ENCODE measurements at regions not wholly inside any gene's neighbourhood (a gene's known extent, or its start where the extent isn't known, plus 50 kb on each side); places are given as distances from the start of the nearest gene placed in this dataset.

GRCh38 chr4:37771771-37772170 lies 54.7 kb upstream of the PGM2 start:
- no peak for DNase-seq (ENCODE audit: low read depth, low spot score)
- ChIA-PET POLR2A (no interaction called here), CTCF (no interaction called here)
- H3K4me3 ChIP-seq (ENCODE audit: low read depth, low read length): no peak overlapping the region
- no peak for TF ChIP-seq CTCF (IDR thresholded peaks at IDR 0.05; ENCODE audit: insufficient read depth, low read length, missing control alignments)

DNA sequence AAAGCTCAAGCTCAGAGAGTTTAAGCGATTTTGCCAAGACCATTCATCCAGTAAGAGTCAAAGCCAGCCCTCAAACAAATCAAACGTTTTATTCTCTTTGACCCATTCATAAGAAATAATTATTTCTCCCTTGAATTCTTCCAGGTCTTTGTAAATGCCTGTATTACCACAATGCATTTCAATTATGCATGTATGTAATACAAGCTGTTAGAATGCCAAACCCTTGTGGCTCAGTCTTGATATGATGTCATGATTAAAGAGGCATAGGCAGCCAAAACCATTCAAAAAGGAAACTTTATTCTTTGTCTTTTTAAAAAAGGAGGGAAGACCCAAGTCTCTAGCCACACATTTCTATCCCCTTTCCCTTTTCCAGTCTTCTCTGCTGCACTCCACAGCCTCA lies 56.5 kb upstream of the PGM2 start:
- DNase-seq (ENCODE audit: low read depth, low spot score): peak; percentile 17
- ChIA-PET POLR2A (no interaction called here), CTCF (no interaction called here)
- no peak for TF ChIP-seq CTCF (IDR thresholded peaks at IDR 0.05; ENCODE audit: insufficient read depth, low read length, missing control alignments)
- H3K4me3 ChIP-seq (ENCODE audit: low read depth, low read length): no peak overlapping the region

DNA sequence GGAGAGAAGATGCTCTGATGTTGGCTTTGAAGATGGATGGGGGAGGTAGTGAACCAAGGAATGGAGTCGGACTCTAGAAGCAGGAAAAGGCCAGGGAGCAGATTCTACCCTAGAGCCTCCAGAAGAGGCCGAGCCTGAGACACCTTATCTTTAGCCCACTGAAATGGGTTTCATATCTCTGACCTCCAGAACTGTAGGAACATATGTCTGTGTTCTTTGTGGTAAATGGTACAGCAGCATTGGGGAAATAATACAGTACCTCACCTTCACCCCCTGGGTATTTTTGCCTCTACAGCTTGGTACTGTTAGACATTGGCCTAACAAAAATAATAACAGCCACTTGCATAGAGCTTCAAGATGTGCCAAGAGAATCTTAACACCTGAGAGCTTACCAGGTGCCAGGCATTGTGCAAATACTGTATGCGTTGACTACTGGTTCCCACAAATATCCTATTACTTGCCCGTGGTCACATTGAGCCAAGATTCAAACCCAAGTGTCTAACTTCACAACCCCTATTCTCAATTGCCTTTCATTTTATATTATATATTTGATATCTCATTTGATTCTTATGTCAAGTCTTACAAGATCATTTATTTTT lies 57.0 kb upstream of the PGM2 start:
- DNase-seq (ENCODE audit: low read depth, low spot score): no peak
- no peak overlapping the region for H3K4me3 ChIP-seq (ENCODE audit: low read depth, low read length)
- POLR2A ChIA-PET: no interaction called here
- CTCF ChIA-PET: no interaction called here
- no peak for TF ChIP-seq CTCF (IDR thresholded peaks at IDR 0.05; ENCODE audit: insufficient read depth, low read length, missing control alignments)

DNA sequence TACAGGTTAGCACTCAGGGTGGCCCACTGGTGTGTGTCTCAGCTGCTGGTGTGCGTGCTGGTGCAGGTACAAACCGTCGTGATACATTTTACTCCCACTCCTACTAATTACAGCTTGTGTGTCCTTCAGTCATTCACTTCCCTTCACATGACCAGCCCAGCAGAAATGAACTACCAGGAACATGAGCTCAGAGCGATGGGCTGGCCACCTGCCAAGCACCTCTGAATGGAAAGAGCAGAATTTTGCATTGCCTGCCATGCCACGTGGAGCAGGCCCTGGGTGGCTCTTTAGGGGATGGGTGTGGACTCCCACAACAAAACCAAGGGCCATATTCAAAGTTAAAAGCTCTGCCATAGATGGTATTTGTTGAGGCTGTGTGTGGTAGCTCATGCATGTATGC lies 58.9 kb upstream of the PGM2 start:
- CTCF ChIA-PET: no interaction called here
- POLR2A ChIA-PET: no interaction called here
- H3K4me3 ChIP-seq (ENCODE audit: low read depth, low read length): no peak overlapping the region
- TF ChIP-seq CTCF (IDR thresholded peaks at IDR 0.05; ENCODE audit: insufficient read depth, low read length, missing control alignments): no peak
- DNase-seq (ENCODE audit: low read depth, low spot score): no peak

GRCh38 chr4:37767019-37767418 lies 59.5 kb upstream of the PGM2 start:
- POLR2A ChIA-PET: no interaction called here
- CTCF ChIA-PET: no interaction called here
- DNase-seq (ENCODE audit: low read depth, low spot score): no peak
- no peak overlapping the region for H3K4me3 ChIP-seq (ENCODE audit: low read depth, low read length)
- TF ChIP-seq CTCF (IDR thresholded peaks at IDR 0.05; ENCODE audit: insufficient read depth, low read length, missing control alignments): no peak

DNA sequence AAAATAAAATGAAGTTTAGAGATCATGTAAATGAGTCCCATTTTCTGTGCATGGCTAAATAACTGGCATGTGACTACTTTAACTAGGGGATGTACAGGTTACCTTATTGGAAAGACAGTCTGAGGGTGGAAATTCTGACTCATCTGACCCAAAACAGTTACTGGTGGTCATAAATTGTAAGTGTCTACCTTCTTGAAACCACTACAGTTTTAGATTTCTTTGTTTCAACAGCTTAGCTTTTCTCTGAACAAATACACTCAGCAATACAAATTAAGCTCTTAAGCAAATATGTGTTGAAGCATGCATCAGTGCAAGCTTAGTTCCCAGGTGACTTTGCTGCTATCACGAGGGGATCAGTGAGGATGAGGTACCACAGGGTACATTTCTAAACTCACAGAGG lies 60.7 kb upstream of the PGM2 start:
- ChIA-PET CTCF (no interaction called here), POLR2A (no interaction called here)
- no peak for TF ChIP-seq CTCF (IDR thresholded peaks at IDR 0.05; ENCODE audit: insufficient read depth, low read length, missing control alignments)
- no peak for DNase-seq (ENCODE audit: low read depth, low spot score)
- H3K4me3 ChIP-seq (ENCODE audit: low read depth, low read length): no peak overlapping the region
